HCT116 (cell line): ENCODE measurements at regions not wholly inside any gene's neighbourhood (a gene's known extent, or its start where the extent isn't known, plus 50 kb on each side); places are given as distances from the start of the nearest gene placed in this dataset.

ENCODE experiments used
- ATAC-seq: fragments of 200-7000 bp; cut with Tn5 transposase; 2 replicates; pipeline ENCODE4 v1.9.1; 2020; ENCODE audit warnings: mild to moderate bottlenecking, moderate library complexity
- BruUV-seq: library from RNA; stranded (reverse); fragments of 400-500 nt; replicated peaks from 2 replicates; lab custom pipeline; 2021; lab: Mats Ljungman, UMichigan
- CTCF ChIA-PET: fragments of 300-600 bp; sonication (Branson Sonifier 250); formaldehyde crosslinking; loops from one replicate; lab custom pipeline; 2021; ENCODE audit warnings: antibody characterized with exemption; lab: Charles Lee
- POLR2A ChIA-PET: fragments of 300-600, 350-600 bp; sonication (Branson Sonifier 250); formaldehyde crosslinking; loops from one replicate; lab custom pipeline; 2021; ENCODE audit warnings: antibody characterized with exemption; lab: Charles Lee
- RAD21 ChIA-PET, 2 experiments: fragments of 300-600 bp; sonication (Branson Sonifier 250); formaldehyde crosslinking; loops; one replicate each; lab custom pipeline; 2023; ENCODE audit warnings: low total read pairs in 2 of 2; ENCODE audit not compliant: uncharacterized antibody in 2 of 2, unreplicated experiment in 2 of 2, low non-redundant PET in 1 of 2; lab: Charles Lee
- DNase-seq: peaks from one replicate; pipeline ENCODE4 v3.0.0-alpha.2; 2010; ENCODE audit warnings: low read depth, low spot score
- H2AFZ ChIP-seq: fragments of 200-600 bp; shearing (Covaris generic), sonication (generic); 2 replicates; pipeline ENCODE4 v1.6.1; 2017; ENCODE audit warnings: low read depth, mixed run types, mixed read lengths, antibody characterized with exemption, low read length; ENCODE audit not compliant: poor library complexity, severe bottlenecking
- H3K27ac ChIP-seq: 2 replicates; pipeline ENCODE4 v1.5.1; 2012; ENCODE audit warnings: low read depth, low read length
- H3K27me3 ChIP-seq: fragments of 200-600 bp; sonication (generic); 2 replicates; pipeline ENCODE4 v1.6.1; 2016; ENCODE audit warnings: mixed run types, low read length, mixed read lengths; ENCODE audit not compliant: insufficient read depth
- H3K36me3 ChIP-seq, 2 experiments: fragments of 200-500 bp in 1 of 2; fragments of 200-600 bp in 1 of 2; sonication (Bioruptor generic) in 1 of 2; sonication (generic) in 1 of 2; 2 replicates each; pipeline versions ENCODE4 v1.5.1 to v1.6.1; 2014 to 2016; ENCODE audit warnings: low read length in 2 of 2, inconsistent platforms in 1 of 2, mixed read lengths in 1 of 2, mixed run types in 1 of 2; ENCODE audit not compliant: insufficient read depth in 2 of 2, control insufficient read depth in 1 of 2
- H3K4me1 ChIP-seq, 2 experiments: fragments of 200-600 bp in 1 of 2; sonication (generic) in 1 of 2; 2 replicates each; pipeline versions ENCODE4 v1.5.1 to v1.6.1; 2012 to 2017; ENCODE audit warnings: low read length in 2 of 2, inconsistent platforms in 1 of 2, mild to moderate bottlenecking in 1 of 2, mixed read lengths in 1 of 2, mixed run types in 1 of 2, moderate library complexity in 1 of 2; ENCODE audit not compliant: insufficient read depth in 2 of 2, control insufficient read depth in 1 of 2
- H3K4me2 ChIP-seq: fragments of 200-600 bp; sonication (generic); 2 replicates; pipeline ENCODE4 v1.6.1; 2017; ENCODE audit warnings: mixed run types, low read length, mixed read lengths
- H3K4me3 ChIP-seq, 2 experiments: fragments of 200-600 bp in 1 of 2; sonication (generic) in 1 of 2; replicated peaks in 1 of 2; 2 replicates each; pipeline ENCODE4 v1.5.1; 2011 to 2016; ENCODE audit warnings: low read length in 2 of 2, control low read depth in 1 of 2, low read depth in 1 of 2, mild to moderate bottlenecking in 1 of 2, mixed read lengths in 1 of 2, mixed run types in 1 of 2
- H3K79me2 ChIP-seq: fragments of 200-600 bp; sonication (generic); 2 replicates; pipeline ENCODE4 v1.6.1; 2017; ENCODE audit warnings: mild to moderate bottlenecking, mixed run types, low read length, moderate library complexity, mixed read lengths; ENCODE audit not compliant: insufficient read depth
- H3K9ac ChIP-seq: fragments of 200-600 bp; sonication (generic); 2 replicates; pipeline ENCODE4 v1.6.1; 2016; ENCODE audit warnings: low read length, mixed read lengths
- H3K9me2 ChIP-seq: fragments of 200-600 bp; sonication (generic), shearing (Covaris generic); 2 replicates; pipeline ENCODE4 v1.6.1; 2017; ENCODE audit warnings: mixed run types, mild to moderate bottlenecking, moderate library complexity; ENCODE audit not compliant: insufficient read depth
- H3K9me3 ChIP-seq, 2 experiments: fragments of 200-500 bp in 1 of 2; fragments of 200-600 bp in 1 of 2; sonication (Bioruptor generic) in 1 of 2; sonication (generic) in 1 of 2; 2 replicates each; pipeline ENCODE4 v1.6.1; 2014 to 2017; ENCODE audit warnings: low read length in 2 of 2, mixed read lengths in 2 of 2, inconsistent platforms in 1 of 2, low read depth in 1 of 2, mild to moderate bottlenecking in 1 of 2, mixed run types in 1 of 2, moderate library complexity in 1 of 2; ENCODE audit not compliant: control insufficient read depth in 1 of 2, insufficient read depth in 1 of 2
- H4K20me1 ChIP-seq: fragments of 200-600 bp; sonication (generic), shearing (Covaris generic); 2 replicates; pipeline ENCODE4 v1.6.1; 2017; ENCODE audit warnings: mixed run types, mild to moderate bottlenecking, moderate library complexity; ENCODE audit not compliant: insufficient read depth
- CBX3 ChIP-seq: IDR thresholded peaks from 2 replicates; pipeline ENCODE4 v1.6.1; 2012; ENCODE audit warnings: low read depth
- CEBPB ChIP-seq: IDR thresholded peaks from 2 replicates; pipeline ENCODE4 v1.6.1; 2012; ENCODE audit warnings: low read depth
- CTCF ChIP-seq, 3 experiments: fragments of 200-600 bp in 1 of 3; sonication (generic) in 1 of 3; IDR thresholded peaks in 2 of 3; conservative IDR thresholded peaks in 1 of 3; 2 replicates each; pipeline ENCODE4 v1.5.1; 2012 to 2017; ENCODE audit warnings: low read depth in 2 of 3, low read length in 2 of 3, antibody characterized with exemption in 1 of 3, borderline replicate concordance in 1 of 3, control low read depth in 1 of 3, mild to moderate bottlenecking in 1 of 3, mixed read lengths in 1 of 3, mixed run types in 1 of 3, moderate library complexity in 1 of 3; ENCODE audit not compliant: insufficient read depth in 1 of 3
- EGR1 ChIP-seq: IDR thresholded peaks from 2 replicates; pipeline ENCODE4 v1.6.1; 2012; ENCODE audit warnings: low read depth
- ELF1 ChIP-seq: IDR thresholded peaks from 2 replicates; pipeline ENCODE4 v1.6.1; 2012; ENCODE audit warnings: low read depth, borderline replicate concordance
- EZH2phosphoT487 ChIP-seq: fragments of 200-600 bp; IDR thresholded peaks from 2 replicates; pipeline ENCODE4 v1.6.1; 2018; ENCODE audit warnings: antibody characterized with exemption, borderline replicate concordance
- JUND ChIP-seq: IDR thresholded peaks from 2 replicates; pipeline ENCODE4 v1.6.1; 2012
- MAX ChIP-seq: IDR thresholded peaks from 2 replicates; pipeline ENCODE4 v1.6.1; 2012
- POLR2AphosphoS5 ChIP-seq: IDR thresholded peaks from 2 replicates; pipeline ENCODE4 v1.6.1; 2011; ENCODE audit warnings: mild to moderate bottlenecking, low read depth, low read length, moderate library complexity
- REST ChIP-seq: IDR thresholded peaks from 2 replicates; pipeline ENCODE4 v1.6.1; 2012; ENCODE audit warnings: low read depth
- SIN3A ChIP-seq: IDR thresholded peaks from 2 replicates; pipeline ENCODE4 v1.6.1; 2012; ENCODE audit warnings: low read depth
- ZFX ChIP-seq: fragments of 450-650 bp; IDR thresholded peaks from 2 replicates; pipeline ENCODE4 v1.6.1; 2017
- intact Hi-C: fragments of 100-400 bp; cut with micrococcal nuclease; formaldehyde crosslinking; loops from 2 replicates; pipeline ENCODE4 v1.10.0; 2022
- TF ChIP-seq, protein P1 (sequence below): IDR thresholded peaks from 2 replicates; pipeline ENCODE4 v1.6.1; 2011; ENCODE audit warnings: mild to moderate bottlenecking, low read length, moderate library complexity; ENCODE audit not compliant: insufficient replicate concordance; ENCODE audit errors: extremely low read depth

- CTCF ChIA-PET: no interaction called here
- no peaks in the 10 kb centered on the region for H3K27me3 ChIP-seq
- RAD21 ChIA-PET: no interaction called here
- intact Hi-C loops: no loop called here
- no peaks in the 10 kb centered on the region for H3K9me3 ChIP-seq
- DNase-seq (no peak), ATAC-seq (no peak)
- TF ChIP-seq, protein P1, sequence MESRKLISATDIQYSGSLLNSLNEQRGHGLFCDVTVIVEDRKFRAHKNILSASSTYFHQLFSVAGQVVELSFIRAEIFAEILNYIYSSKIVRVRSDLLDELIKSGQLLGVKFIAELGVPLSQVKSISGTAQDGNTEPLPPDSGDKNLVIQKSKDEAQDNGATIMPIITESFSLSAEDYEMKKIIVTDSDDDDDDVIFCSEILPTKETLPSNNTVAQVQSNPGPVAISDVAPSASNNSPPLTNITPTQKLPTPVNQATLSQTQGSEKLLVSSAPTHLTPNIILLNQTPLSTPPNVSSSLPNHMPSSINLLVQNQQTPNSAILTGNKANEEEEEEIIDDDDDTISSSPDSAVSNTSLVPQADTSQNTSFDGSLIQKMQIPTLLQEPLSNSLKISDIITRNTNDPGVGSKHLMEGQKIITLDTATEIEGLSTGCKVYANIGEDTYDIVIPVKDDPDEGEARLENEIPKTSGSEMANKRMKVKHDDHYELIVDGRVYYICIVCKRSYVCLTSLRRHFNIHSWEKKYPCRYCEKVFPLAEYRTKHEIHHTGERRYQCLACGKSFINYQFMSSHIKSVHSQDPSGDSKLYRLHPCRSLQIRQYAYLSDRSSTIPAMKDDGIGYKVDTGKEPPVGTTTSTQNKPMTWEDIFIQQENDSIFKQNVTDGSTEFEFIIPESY: no peak
- no peak for TF ChIP-seq MAX
- no peak for TF ChIP-seq ZFX
- no peak for TF ChIP-seq POLR2AphosphoS5
- TF ChIP-seq CEBPB: no peak
- no peak for TF ChIP-seq JUND
- POLR2A ChIA-PET: no interaction called here
- H3K9me2 ChIP-seq: no peaks in the 10 kb centered on the region
- H2AFZ ChIP-seq: no peak overlapping the region
- H3K4me2 ChIP-seq: no peak overlapping the region
- no peaks in the 10 kb centered on the region for H4K20me1 ChIP-seq
- no peaks in the 10 kb centered on the region for H3K4me1 ChIP-seq
- no TSS peak for BruUV-seq
- H3K79me2 ChIP-seq: no peaks in the 10 kb centered on the region
- no peak overlapping the region for H3K4me3 ChIP-seq
- no peaks in the 10 kb centered on the region for H3K36me3 ChIP-seq
- H3K9ac ChIP-seq: no peak overlapping the region
- no peak overlapping the region for H3K27ac ChIP-seq
These were observed 720.2 kb downstream of the SLC4A3 start for GRCh38 chr2:220347626-220348025.

GRCh38 chr2:220348206-220348605 is 720.8 kb downstream of the SLC4A3 start:
- H3K9me3 ChIP-seq: no peaks in the 10 kb centered on the region
- ATAC-seq: no peak
- no peaks in the 10 kb centered on the region for H3K4me1 ChIP-seq
- H3K36me3 ChIP-seq: no peaks in the 10 kb centered on the region
- DNase-seq: no peak
- RAD21 ChIA-PET: no interaction called here
- BruUV-seq: no TSS peak
- no peak overlapping the region for H3K4me3 ChIP-seq
- H3K4me2 ChIP-seq: no peak overlapping the region
- no peak overlapping the region for H2AFZ ChIP-seq
- intact Hi-C loops: no loop called here
- CTCF ChIA-PET: no interaction called here
- no peaks in the 10 kb centered on the region for H4K20me1 ChIP-seq
- no peaks in the 10 kb centered on the region for H3K27me3 ChIP-seq
- H3K9me2 ChIP-seq: no peaks in the 10 kb centered on the region
- H3K9ac ChIP-seq: no peak overlapping the region
- no peaks in the 10 kb centered on the region for H3K79me2 ChIP-seq
- POLR2A ChIA-PET: no interaction called here
- H3K27ac ChIP-seq: no peak overlapping the region
- no peak for TF ChIP-seq ELF1
- no peak for TF ChIP-seq EGR1
- no peak for TF ChIP-seq MAX
- TF ChIP-seq POLR2AphosphoS5: no peak
- TF ChIP-seq SIN3A: no peak
- TF ChIP-seq REST: no peak
- TF ChIP-seq ZFX: no peak
- no peak for TF ChIP-seq JUND
- TF ChIP-seq CTCF (IDR thresholded peaks at IDR 0.05 in 2 of 3, conservative IDR thresholded peaks at IDR 0.05 in 1 of 3; ENCODE audit: borderline replicate concordance in 1 of 3, insufficient read depth in 1 of 3, low read depth in 2 of 3, low read length in 2 of 3): no peak
- TF ChIP-seq EZH2phosphoT487: no peak
- TF ChIP-seq CBX3: no peak
